ENCODE measurements at regions not wholly inside any gene's neighbourhood (a gene's known extent, or its start where the extent isn't known, plus 50 kb on each side); places are given as distances from the start of the nearest gene placed in this dataset.

DNA sequence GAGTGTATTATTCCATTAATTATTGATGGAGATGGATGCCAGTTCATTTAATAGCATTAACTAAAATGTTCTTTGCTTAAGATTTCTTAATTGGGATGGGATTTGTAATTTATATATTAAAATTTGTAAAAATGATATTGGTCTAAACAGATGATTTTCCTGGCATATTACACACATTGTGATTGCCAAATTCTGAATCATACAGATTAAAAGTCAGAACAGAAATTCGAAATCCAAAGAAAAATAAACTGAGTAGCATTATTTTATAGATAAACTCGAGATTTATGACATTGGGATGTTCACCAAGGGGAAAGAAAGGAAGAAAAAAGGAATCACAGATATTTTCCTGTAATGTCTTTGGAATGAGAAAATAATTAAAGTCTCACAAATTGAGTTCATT lies 481.1 kb downstream of the CCER1 start:
- no peak for TF ChIP-seq EZH2 (IDR thresholded peaks at IDR 0.05; ENCODE audit: low read length, missing control alignments)
- TF ChIP-seq, protein P1, sequence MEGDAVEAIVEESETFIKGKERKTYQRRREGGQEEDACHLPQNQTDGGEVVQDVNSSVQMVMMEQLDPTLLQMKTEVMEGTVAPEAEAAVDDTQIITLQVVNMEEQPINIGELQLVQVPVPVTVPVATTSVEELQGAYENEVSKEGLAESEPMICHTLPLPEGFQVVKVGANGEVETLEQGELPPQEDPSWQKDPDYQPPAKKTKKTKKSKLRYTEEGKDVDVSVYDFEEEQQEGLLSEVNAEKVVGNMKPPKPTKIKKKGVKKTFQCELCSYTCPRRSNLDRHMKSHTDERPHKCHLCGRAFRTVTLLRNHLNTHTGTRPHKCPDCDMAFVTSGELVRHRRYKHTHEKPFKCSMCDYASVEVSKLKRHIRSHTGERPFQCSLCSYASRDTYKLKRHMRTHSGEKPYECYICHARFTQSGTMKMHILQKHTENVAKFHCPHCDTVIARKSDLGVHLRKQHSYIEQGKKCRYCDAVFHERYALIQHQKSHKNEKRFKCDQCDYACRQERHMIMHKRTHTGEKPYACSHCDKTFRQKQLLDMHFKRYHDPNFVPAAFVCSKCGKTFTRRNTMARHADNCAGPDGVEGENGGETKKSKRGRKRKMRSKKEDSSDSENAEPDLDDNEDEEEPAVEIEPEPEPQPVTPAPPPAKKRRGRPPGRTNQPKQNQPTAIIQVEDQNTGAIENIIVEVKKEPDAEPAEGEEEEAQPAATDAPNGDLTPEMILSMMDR (conservative IDR thresholded peaks at IDR 0.05 in 1 of 2, IDR thresholded peaks at IDR 0.05 in 1 of 2; ENCODE audit: low read depth in 1 of 2, low read length in 2 of 2), result no peak
